Neural cell (in vitro differentiated cells): ENCODE measurements at regions not wholly inside any gene's neighbourhood (a gene's known extent, or its start where the extent isn't known, plus 50 kb on each side); places are given as distances from the start of the nearest gene placed in this dataset.

Source experiments
- H2AFZ ChIP-seq: fragments of 200-600, 300-800 bp; sonication (generic), shearing (Covaris generic); 2 replicates; pipeline ENCODE4 v1.6.0; 2014; ENCODE audit warnings: low read depth, mild to moderate bottlenecking, antibody characterized with exemption, low read length, moderate library complexity
- H3F3A ChIP-seq: fragments of 200-600 bp; shearing (Covaris generic); 2 replicates; pipeline ENCODE4 v1.6.1; 2016; ENCODE audit warnings: mild to moderate bottlenecking, moderate library complexity, mixed read lengths, antibody characterized with exemption, low read length; ENCODE audit not compliant: insufficient read depth, poor library complexity, severe bottlenecking
- H3K27ac ChIP-seq: fragments of 200-600, 300-800 bp; sonication (generic), shearing (Covaris generic); 2 replicates; pipeline ENCODE4 v1.5.1; 2014; ENCODE audit warnings: mild to moderate bottlenecking, low read length, moderate library complexity
- H3K27me3 ChIP-seq: fragments of 300-800, 200-600 bp; sonication (generic), shearing (Covaris generic); 2 replicates; pipeline ENCODE4 v1.6.0; 2014; ENCODE audit warnings: mild to moderate bottlenecking, low read depth, low read length, moderate library complexity; ENCODE audit not compliant: insufficient read depth
- H3K36me3 ChIP-seq: fragments of 300-800, 200-600 bp; sonication (generic), shearing (Covaris generic); 2 replicates; pipeline ENCODE4 v1.5.1; 2014; ENCODE audit warnings: mild to moderate bottlenecking, antibody characterized with exemption, low read length, moderate library complexity; ENCODE audit not compliant: insufficient read depth
- H3K4me2 ChIP-seq: fragments of 300-800, 200-600 bp; sonication (generic), shearing (Covaris generic); 2 replicates; pipeline ENCODE4 v1.6.0; 2014; ENCODE audit warnings: mild to moderate bottlenecking, low read length
- H3K4me3 ChIP-seq: fragments of 300-800, 200-600 bp; sonication (generic), shearing (Covaris generic); 2 replicates; pipeline ENCODE4 v1.5.1; 2014; ENCODE audit warnings: mild to moderate bottlenecking, low read length, moderate library complexity
- H3K79me2 ChIP-seq: fragments of 200-600 bp; shearing (Covaris generic); replicated peaks from 2 replicates; pipeline ENCODE4 v1.6.0; 2014; ENCODE audit warnings: mild to moderate bottlenecking, low read length, moderate library complexity; ENCODE audit not compliant: insufficient read depth
- H3K9ac ChIP-seq: fragments of 300-800, 200-600 bp; sonication (generic), shearing (Covaris generic); 2 replicates; pipeline ENCODE4 v1.6.1; 2016; ENCODE audit warnings: mild to moderate bottlenecking, low read length, mixed read lengths
- H3K9me2 ChIP-seq: fragments of 200-600 bp; shearing (Covaris generic); 2 replicates; pipeline ENCODE4 v1.6.1; 2016; ENCODE audit warnings: mild to moderate bottlenecking, low read length, mixed read lengths; ENCODE audit not compliant: insufficient read depth
- H3K9me3 ChIP-seq: fragments of 200-600, 300-800 bp; sonication (generic), shearing (Covaris generic); 2 replicates; pipeline ENCODE4 v1.6.1; 2016; ENCODE audit warnings: mild to moderate bottlenecking, mixed run types, low read length, moderate library complexity, mixed read lengths
- H4K20me1 ChIP-seq: fragments of 200-600 bp; shearing (Covaris generic); 2 replicates; pipeline ENCODE4 v1.6.1; 2016; ENCODE audit warnings: mild to moderate bottlenecking, mixed run types; ENCODE audit not compliant: insufficient read depth
- EP300 ChIP-seq: fragments of 450-650 bp; conservative IDR thresholded peaks from 2 replicates; pipeline ENCODE4 v1.6.1; 2014; ENCODE audit warnings: antibody characterized with exemption, mild to moderate bottlenecking, moderate library complexity; ENCODE audit not compliant: poor library complexity, severe bottlenecking
- EZH2 ChIP-seq: fragments of 200-600, 300-800 bp; shearing (Covaris generic), sonication (generic); IDR thresholded peaks from 2 replicates; pipeline ENCODE4 v1.6.1; 2014; ENCODE audit warnings: antibody characterized with exemption, low read length, borderline replicate concordance, mild to moderate bottlenecking; ENCODE audit not compliant: insufficient read depth, poor library complexity, severe bottlenecking
- MXI1 ChIP-seq: fragments of 450-650 bp; conservative IDR thresholded peaks from 2 replicates; pipeline ENCODE4 v1.6.1; 2014; ENCODE audit warnings: antibody characterized with exemption, mild to moderate bottlenecking; ENCODE audit not compliant: poor library complexity, severe bottlenecking
- POLR2AphosphoS5 ChIP-seq: IDR thresholded peaks from 2 replicates; pipeline ENCODE4 v1.6.1; 2012
- RAD21 ChIP-seq: fragments of 450-650 bp; conservative IDR thresholded peaks from 2 replicates; pipeline ENCODE4 v1.6.1; 2014; ENCODE audit warnings: antibody characterized with exemption, mild to moderate bottlenecking, moderate library complexity
- REST ChIP-seq: IDR thresholded peaks from 2 replicates; pipeline ENCODE4 v1.6.1; 2012; ENCODE audit warnings: borderline replicate concordance
- SMC3 ChIP-seq: fragments of 450-650 bp; conservative IDR thresholded peaks from 2 replicates; pipeline ENCODE4 v1.6.1; 2014; ENCODE audit warnings: antibody characterized with exemption, mild to moderate bottlenecking, moderate library complexity; ENCODE audit not compliant: poor library complexity
- TAF1 ChIP-seq: IDR thresholded peaks from 2 replicates; pipeline ENCODE4 v1.6.1; 2012; ENCODE audit warnings: low read depth
- TF ChIP-seq, protein P1 (sequence below): fragments of 450-650 bp; IDR thresholded peaks from 2 replicates; pipeline ENCODE4 v1.5.1; 2014; ENCODE audit warnings: antibody characterized with exemption, mild to moderate bottlenecking, moderate library complexity; ENCODE audit not compliant: poor library complexity, severe bottlenecking

GRCh38 chr6:6825193-6825784 lies 236.8 kb downstream of the LY86 start:
- Histone ChIP-seq H3K9me3 (no peaks in the 10 kb centered on the region), H2AFZ (no peak overlapping the region), H3K79me2 (no peaks in the 10 kb centered on the region), H3K27ac (no peak overlapping the region), H3K4me2 (no peak overlapping the region), H4K20me1 (no peaks in the 10 kb centered on the region), H3K27me3 (no peaks in the 10 kb centered on the region), H3K4me3 (no peak overlapping the region), H3K36me3 (no peaks in the 10 kb centered on the region), H3K9me2 (no peaks in the 10 kb centered on the region), H3F3A (no peaks in the 10 kb centered on the region), H3K9ac (no peak overlapping the region)
- TF ChIP-seq, protein P1, sequence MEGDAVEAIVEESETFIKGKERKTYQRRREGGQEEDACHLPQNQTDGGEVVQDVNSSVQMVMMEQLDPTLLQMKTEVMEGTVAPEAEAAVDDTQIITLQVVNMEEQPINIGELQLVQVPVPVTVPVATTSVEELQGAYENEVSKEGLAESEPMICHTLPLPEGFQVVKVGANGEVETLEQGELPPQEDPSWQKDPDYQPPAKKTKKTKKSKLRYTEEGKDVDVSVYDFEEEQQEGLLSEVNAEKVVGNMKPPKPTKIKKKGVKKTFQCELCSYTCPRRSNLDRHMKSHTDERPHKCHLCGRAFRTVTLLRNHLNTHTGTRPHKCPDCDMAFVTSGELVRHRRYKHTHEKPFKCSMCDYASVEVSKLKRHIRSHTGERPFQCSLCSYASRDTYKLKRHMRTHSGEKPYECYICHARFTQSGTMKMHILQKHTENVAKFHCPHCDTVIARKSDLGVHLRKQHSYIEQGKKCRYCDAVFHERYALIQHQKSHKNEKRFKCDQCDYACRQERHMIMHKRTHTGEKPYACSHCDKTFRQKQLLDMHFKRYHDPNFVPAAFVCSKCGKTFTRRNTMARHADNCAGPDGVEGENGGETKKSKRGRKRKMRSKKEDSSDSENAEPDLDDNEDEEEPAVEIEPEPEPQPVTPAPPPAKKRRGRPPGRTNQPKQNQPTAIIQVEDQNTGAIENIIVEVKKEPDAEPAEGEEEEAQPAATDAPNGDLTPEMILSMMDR, result no peak
- TF ChIP-seq SMC3 (no peak), POLR2AphosphoS5 (no peak), RAD21 (no peak), EZH2 (no peak), TAF1 (no peak), EP300 (no peak), MXI1 (no peak), REST (no peak)

GRCh38 chr6:6826095-6826901 lies 237.8 kb downstream of the LY86 start:
- Histone ChIP-seq H2AFZ (no peak overlapping the region), H3K4me2 (no peak overlapping the region)

More at GRCh38 chr6:6826095-6826901, 237.8 kb downstream of the LY86 start:
- no peaks in the 10 kb centered on the region for H3F3A ChIP-seq
- H3K4me3 ChIP-seq, result no peak overlapping the region
- TF ChIP-seq SMC3 (no peak), REST (no peak), EZH2 (no peak), EP300 (no peak), TAF1 (no peak)
- no peaks in the 10 kb centered on the region for H3K79me2 ChIP-seq
- no peaks in the 10 kb centered on the region for H3K27me3 ChIP-seq
- no peak overlapping the region for H3K27ac ChIP-seq
- no peaks in the 10 kb centered on the region for H3K9me3 ChIP-seq
- H3K9me2 ChIP-seq, result no peaks in the 10 kb centered on the region
- no peaks in the 10 kb centered on the region for H4K20me1 ChIP-seq
- H3K36me3 ChIP-seq, result no peaks in the 10 kb centered on the region
- no peak overlapping the region for H3K9ac ChIP-seq
